Type B pancreatic cell (in vitro differentiated cells): ENCODE measurements at regions not wholly inside any gene's neighbourhood (a gene's known extent, or its start where the extent isn't known, plus 50 kb on each side); places are given as distances from the start of the nearest gene placed in this dataset.

ENCODE experiments used
- DNase-seq: peaks from one replicate; pipeline ENCODE4 v3.0.0; 2021; ENCODE audit warnings: mixed read lengths; ENCODE audit not compliant: unreplicated experiment; ENCODE audit errors: extremely low spot score
- H3K27ac Mint-ChIP-seq: 2 replicates; pipeline ENCODE4 v1.8.0; 2021; ENCODE audit warnings: mild to moderate bottlenecking, mixed read lengths
- H3K27me3 Mint-ChIP-seq: 2 replicates; pipeline ENCODE4 v1.8.0; 2021; ENCODE audit warnings: mixed read lengths
- H3K36me3 Mint-ChIP-seq: 2 replicates; pipeline ENCODE4 v1.8.0; 2021; ENCODE audit warnings: mixed read lengths
- H3K4me1 Mint-ChIP-seq: one replicate; pipeline ENCODE4 v1.8.0; 2021; ENCODE audit warnings: mixed read lengths; ENCODE audit not compliant: unreplicated experiment
- H3K4me3 Mint-ChIP-seq: 2 replicates; pipeline ENCODE4 v1.8.0; 2021; ENCODE audit warnings: mild to moderate bottlenecking, mixed read lengths
- H3K9me3 Mint-ChIP-seq: 2 replicates; pipeline ENCODE4 v1.8.0; 2021; ENCODE audit warnings: mixed read lengths
- TF ChIP-seq, protein P1 (sequence below): fragments of 200-600 bp; sonication (generic); conservative IDR thresholded peaks from 2 replicates; pipeline ENCODE4 v1.5.0; 2021; ENCODE audit warnings: antibody characterized with exemption, mild to moderate bottlenecking

DNA sequence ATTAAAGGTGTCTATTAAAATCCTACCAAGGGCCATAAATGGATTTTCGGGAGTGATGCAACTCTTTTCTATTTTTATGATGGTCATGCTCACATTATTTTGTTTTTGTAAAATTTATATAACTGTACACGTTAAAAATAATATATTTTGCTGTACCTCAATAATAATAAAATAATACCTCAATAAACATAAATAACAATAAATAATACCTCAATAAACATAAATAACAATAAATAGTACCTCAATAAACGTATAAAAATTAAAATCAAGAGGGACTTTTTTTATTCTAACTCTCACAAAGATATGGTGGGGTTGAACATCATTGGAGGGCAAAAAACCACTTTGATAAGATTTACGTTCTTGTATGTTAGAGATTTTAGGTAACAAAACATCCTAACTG is 1189.6 kb upstream of the CELF2 start:
- Mint-ChIP-seq H3K27ac (no peak overlapping the region), H3K4me1 (peaks cover 14% of the 10 kb centered on the region)

DNA sequence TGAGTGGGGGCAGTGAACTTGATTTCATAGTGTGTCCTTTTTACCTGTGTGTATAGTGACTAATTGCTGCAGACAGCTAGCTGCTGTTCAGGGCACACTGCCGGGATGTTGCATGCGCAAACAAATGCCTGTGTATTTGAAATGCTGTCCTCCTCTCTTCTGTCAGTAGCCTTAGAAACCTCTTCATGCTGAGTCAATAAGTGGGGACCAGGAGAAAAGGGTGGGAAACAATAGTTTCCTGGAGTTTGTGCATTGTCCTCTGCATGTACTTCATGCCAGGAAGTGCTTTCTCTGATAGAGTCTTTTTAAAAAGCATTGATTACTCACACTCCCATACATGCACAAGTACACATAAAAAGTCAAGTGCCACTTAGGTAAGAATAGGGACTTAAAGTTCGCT is 1183.7 kb upstream of the CELF2 start:
- Mint-ChIP-seq H3K27ac (no peak overlapping the region), H3K4me3 (no peak overlapping the region), H3K36me3 (no peaks in the 10 kb centered on the region), H3K27me3 (no peaks in the 10 kb centered on the region), H3K4me1 (peaks cover 11% of the 10 kb centered on the region), H3K9me3 (peaks cover 2% of the 10 kb centered on the region)
- TF ChIP-seq, protein P1, sequence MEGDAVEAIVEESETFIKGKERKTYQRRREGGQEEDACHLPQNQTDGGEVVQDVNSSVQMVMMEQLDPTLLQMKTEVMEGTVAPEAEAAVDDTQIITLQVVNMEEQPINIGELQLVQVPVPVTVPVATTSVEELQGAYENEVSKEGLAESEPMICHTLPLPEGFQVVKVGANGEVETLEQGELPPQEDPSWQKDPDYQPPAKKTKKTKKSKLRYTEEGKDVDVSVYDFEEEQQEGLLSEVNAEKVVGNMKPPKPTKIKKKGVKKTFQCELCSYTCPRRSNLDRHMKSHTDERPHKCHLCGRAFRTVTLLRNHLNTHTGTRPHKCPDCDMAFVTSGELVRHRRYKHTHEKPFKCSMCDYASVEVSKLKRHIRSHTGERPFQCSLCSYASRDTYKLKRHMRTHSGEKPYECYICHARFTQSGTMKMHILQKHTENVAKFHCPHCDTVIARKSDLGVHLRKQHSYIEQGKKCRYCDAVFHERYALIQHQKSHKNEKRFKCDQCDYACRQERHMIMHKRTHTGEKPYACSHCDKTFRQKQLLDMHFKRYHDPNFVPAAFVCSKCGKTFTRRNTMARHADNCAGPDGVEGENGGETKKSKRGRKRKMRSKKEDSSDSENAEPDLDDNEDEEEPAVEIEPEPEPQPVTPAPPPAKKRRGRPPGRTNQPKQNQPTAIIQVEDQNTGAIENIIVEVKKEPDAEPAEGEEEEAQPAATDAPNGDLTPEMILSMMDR = no peak
- DNase-seq = no peak

More for the DNA sequence above, 1189.6 kb upstream of the CELF2 start:
- no peak for DNase-seq
- H3K36me3 Mint-ChIP-seq = no peaks in the 10 kb centered on the region
- peaks cover 4% of the 10 kb centered on the region for H3K9me3 Mint-ChIP-seq
- TF ChIP-seq, protein P1 = no peak
- H3K27me3 Mint-ChIP-seq = no peaks in the 10 kb centered on the region
- no peak overlapping the region for H3K4me3 Mint-ChIP-seq

DNA sequence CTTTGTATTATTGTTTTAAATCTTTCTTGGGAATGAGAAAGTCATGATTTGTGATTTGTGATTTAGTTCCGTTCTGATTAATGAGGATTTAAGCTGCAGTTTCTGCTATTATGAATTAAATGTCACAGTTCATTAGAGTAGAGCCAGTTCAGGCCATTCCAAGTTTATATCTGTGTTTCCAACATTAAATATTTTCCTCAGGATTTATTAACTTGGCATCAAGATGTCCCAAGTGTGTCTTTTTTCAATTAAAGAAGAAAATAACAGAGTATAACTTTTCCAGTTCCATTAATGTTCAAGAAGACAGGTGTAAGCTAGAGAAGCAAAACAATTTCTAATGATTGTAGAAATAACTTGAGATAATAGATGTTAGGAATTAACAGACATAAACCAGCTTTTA is 1183.2 kb upstream of the CELF2 start:
- no peak overlapping the region for H3K27ac Mint-ChIP-seq
- no peaks in the 10 kb centered on the region for H3K27me3 Mint-ChIP-seq
- no peak for DNase-seq
- TF ChIP-seq, protein P1 = no peak
- no peak overlapping the region for H3K4me3 Mint-ChIP-seq
- H3K4me1 Mint-ChIP-seq = peaks cover 11% of the 10 kb centered on the region
- H3K9me3 Mint-ChIP-seq = peaks cover 5% of the 10 kb centered on the region
- H3K36me3 Mint-ChIP-seq = no peaks in the 10 kb centered on the region

DNA sequence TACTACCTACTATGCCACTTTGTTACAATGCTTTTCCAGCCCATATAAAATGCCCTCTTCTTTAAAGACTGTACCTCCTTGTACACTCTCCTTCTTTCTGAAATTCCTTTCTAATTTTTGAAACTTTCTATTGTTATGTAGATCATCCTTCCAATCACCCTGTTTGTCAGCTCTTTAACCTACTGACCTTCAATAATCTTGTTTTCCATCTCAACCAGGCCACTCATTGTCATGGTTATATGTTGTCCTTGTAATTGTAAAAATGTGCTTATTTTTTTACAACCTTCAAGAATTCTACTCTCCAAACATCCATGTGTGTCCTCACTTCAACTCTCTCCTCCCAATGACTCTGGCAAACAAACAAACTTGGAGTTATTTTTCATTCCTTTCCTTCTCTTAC is 1172.6 kb upstream of the CELF2 start:
- TF ChIP-seq, protein P1 = no peak
- no peaks in the 10 kb centered on the region for H3K4me1 Mint-ChIP-seq
- H3K27ac Mint-ChIP-seq = no peak overlapping the region

DNA sequence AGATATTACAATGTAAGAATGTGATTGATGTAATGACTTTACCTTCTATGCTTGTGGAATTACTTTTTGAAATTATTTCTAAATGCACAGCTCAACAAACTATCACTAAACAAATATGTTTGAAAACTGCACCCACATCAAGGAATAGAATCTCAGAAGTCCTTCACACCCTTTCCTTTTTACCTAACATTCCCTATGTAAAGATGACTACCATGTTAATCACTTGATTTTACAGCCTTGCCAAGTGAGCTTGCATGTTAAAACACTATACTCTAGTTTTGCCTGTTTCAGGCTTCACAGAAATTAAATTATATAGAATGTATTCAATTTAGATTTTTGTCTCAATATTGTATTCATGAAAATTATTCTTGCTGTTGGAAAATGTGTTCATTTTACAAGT is 1169.4 kb upstream of the CELF2 start:
- H3K4me3 Mint-ChIP-seq = no peak overlapping the region
- peaks cover 17% of the 10 kb centered on the region for H3K9me3 Mint-ChIP-seq
- no peaks in the 10 kb centered on the region for H3K4me1 Mint-ChIP-seq
- TF ChIP-seq, protein P1 = no peak
- no peak for DNase-seq
- no peaks in the 10 kb centered on the region for H3K36me3 Mint-ChIP-seq
- no peaks in the 10 kb centered on the region for H3K27me3 Mint-ChIP-seq
- H3K27ac Mint-ChIP-seq = no peak overlapping the region

More for the DNA sequence above, 1172.6 kb upstream of the CELF2 start:
- Mint-ChIP-seq H3K27me3 (no peaks in the 10 kb centered on the region), H3K9me3 (peaks cover 8% of the 10 kb centered on the region), H3K4me3 (no peak overlapping the region), H3K36me3 (no peaks in the 10 kb centered on the region)
- DNase-seq = no peak

DNA sequence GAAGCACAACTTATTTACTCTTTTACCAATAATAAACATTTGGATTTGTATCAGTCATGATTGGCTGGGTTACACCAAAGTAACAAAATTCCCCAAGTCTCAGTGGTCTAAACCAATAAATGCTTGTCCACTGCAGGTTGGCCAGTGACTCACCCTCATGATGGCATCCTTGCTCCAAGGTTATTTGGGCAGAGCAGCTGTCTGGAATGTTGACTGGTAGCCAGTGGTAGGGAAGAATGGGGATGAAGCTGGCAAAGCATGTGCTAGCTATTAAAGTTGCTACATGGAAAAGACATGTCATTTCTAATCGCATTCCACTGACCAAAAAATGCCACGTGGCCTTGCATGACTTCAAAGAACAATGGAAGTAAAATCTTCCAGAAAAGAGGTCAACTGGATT is 1168.7 kb upstream of the CELF2 start:
- Mint-ChIP-seq H3K27me3 (no peaks in the 10 kb centered on the region), H3K4me3 (no peak overlapping the region), H3K36me3 (no peaks in the 10 kb centered on the region), H3K4me1 (no peaks in the 10 kb centered on the region), H3K27ac (no peak overlapping the region), H3K9me3 (peaks cover 17% of the 10 kb centered on the region)
- TF ChIP-seq, protein P1 = no peak
- no peak for DNase-seq
